Astrocyte (in vitro differentiated cells and primary cell): ENCODE measurements at regions not wholly inside any gene's neighbourhood (a gene's known extent, or its start where the extent isn't known, plus 50 kb on each side); places are given as distances from the start of the nearest gene placed in this dataset.

Source experiments
- DNase-seq: peaks from one replicate; pipeline ENCODE4 v3.0.0-alpha.2; 2010; ENCODE audit warnings: low read depth
- FAIRE-seq: peaks from 2 replicates; lab custom pipeline; 2011; peaks lifted over from hg19 to GRCh38; lab: Jason Lieb, UNC
- H2AFZ ChIP-seq: 2 replicates; pipeline ENCODE4 v1.6.0; 2012; ENCODE audit warnings: low read depth, low read length, inconsistent platforms
- H3K27ac ChIP-seq: 2 replicates; pipeline ENCODE4 v1.5.1; 2011; ENCODE audit warnings: low read depth, low read length, inconsistent platforms
- H3K27me3 ChIP-seq: 2 replicates; pipeline ENCODE4 v1.6.0; 2011; ENCODE audit warnings: low read length, inconsistent platforms; ENCODE audit not compliant: insufficient read depth
- H3K36me3 ChIP-seq: 2 replicates; pipeline ENCODE4 v1.5.1; 2011; ENCODE audit warnings: low read length, inconsistent platforms; ENCODE audit not compliant: insufficient read depth
- H3K4me1 ChIP-seq: 2 replicates; pipeline ENCODE4 v1.5.1; 2011; ENCODE audit warnings: low read length, inconsistent platforms; ENCODE audit not compliant: insufficient read depth
- H3K4me2 ChIP-seq: 2 replicates; pipeline ENCODE4 v1.6.0; 2012; ENCODE audit warnings: low read length, inconsistent platforms
- H3K4me3 ChIP-seq: 2 replicates; pipeline ENCODE4 v1.5.1; 2011; ENCODE audit warnings: low read depth, mild to moderate bottlenecking, low read length, inconsistent platforms; ENCODE audit not compliant: insufficient read depth
- H3K79me2 ChIP-seq: 2 replicates; pipeline ENCODE4 v1.6.0; 2012; ENCODE audit warnings: mild to moderate bottlenecking, low read length, inconsistent platforms; ENCODE audit not compliant: insufficient read depth
- H3K9ac ChIP-seq: 2 replicates; pipeline ENCODE4 v1.6.0; 2012; ENCODE audit warnings: mild to moderate bottlenecking, low read length, inconsistent platforms
- H3K9me3 ChIP-seq: 2 replicates; pipeline ENCODE4 v1.5.1; 2012; ENCODE audit warnings: low read depth, mild to moderate bottlenecking, low read length, inconsistent platforms; ENCODE audit not compliant: insufficient read depth
- H4K20me1 ChIP-seq: 2 replicates; pipeline ENCODE4 v1.6.0; 2012; ENCODE audit warnings: low read length, inconsistent platforms; ENCODE audit not compliant: insufficient read depth
- H3K27ac Mint-ChIP-seq: one replicate; pipeline ENCODE4 v1.8.0; 2021; ENCODE audit warnings: mild to moderate bottlenecking, mixed read lengths; ENCODE audit not compliant: unreplicated experiment
- H3K27me3 Mint-ChIP-seq: one replicate; pipeline ENCODE4 v1.8.0; 2021; ENCODE audit warnings: low read depth, mixed read lengths; ENCODE audit not compliant: unreplicated experiment
- H3K36me3 Mint-ChIP-seq: one replicate; pipeline ENCODE4 v1.8.0; 2021; ENCODE audit warnings: low read depth, mixed read lengths; ENCODE audit not compliant: unreplicated experiment
- H3K4me1 Mint-ChIP-seq: one replicate; pipeline ENCODE4 v1.8.0; 2021; ENCODE audit warnings: low read depth, mixed read lengths; ENCODE audit not compliant: unreplicated experiment
- H3K4me3 Mint-ChIP-seq: one replicate; pipeline ENCODE4 v1.8.0; 2021; ENCODE audit warnings: mild to moderate bottlenecking, moderate library complexity, mixed read lengths; ENCODE audit not compliant: unreplicated experiment
- H3K9me3 Mint-ChIP-seq: one replicate; pipeline ENCODE4 v1.8.0; 2021; ENCODE audit warnings: mild to moderate bottlenecking, mixed read lengths; ENCODE audit not compliant: unreplicated experiment
- EZH2 ChIP-seq: IDR thresholded peaks from 2 replicates; pipeline ENCODE4 v1.6.1; 2012; ENCODE audit warnings: mild to moderate bottlenecking, low read length, inconsistent platforms; ENCODE audit not compliant: insufficient read depth
- TF ChIP-seq, protein P1 (sequence below): IDR thresholded peaks from 2 replicates; pipeline ENCODE4 v1.5.1; 2011; ENCODE audit warnings: low read depth, mild to moderate bottlenecking, inconsistent platforms, low read length, moderate library complexity; ENCODE audit not compliant: insufficient read depth

DNA sequence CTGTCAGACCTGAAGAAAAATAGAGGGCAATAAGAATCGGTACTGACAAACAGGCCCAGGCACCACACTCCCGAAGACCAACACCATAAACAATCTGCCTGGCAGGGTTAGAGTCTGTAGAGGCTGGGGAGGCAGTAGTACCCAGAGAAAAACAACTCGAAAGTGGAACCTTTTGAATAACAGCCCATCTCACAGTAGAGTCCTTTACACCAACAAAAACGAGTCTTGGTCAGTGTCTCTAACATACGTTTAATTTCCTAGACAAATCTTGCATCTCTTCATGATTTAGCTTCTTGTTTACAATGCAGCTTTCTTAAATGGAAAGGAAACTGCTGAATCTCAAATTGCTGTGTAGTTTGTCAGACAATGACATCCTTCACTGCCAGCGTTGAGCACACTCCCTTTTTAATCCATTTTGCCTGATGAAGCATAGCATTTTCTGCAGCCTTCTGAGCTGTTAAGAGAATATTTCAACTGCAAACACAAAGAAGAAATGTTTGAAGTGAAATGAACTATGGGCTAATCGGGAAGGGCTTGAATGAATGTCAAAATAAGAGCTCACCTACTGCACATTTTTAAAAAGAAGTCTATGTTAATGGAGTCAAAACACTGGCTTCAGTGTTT lies 73.1 kb upstream of the DSG1 start:
- Mint-ChIP-seq H3K27me3 (no peaks in the 10 kb centered on the region), H3K36me3 (no peaks in the 10 kb centered on the region), H3K4me1 (peaks cover 55% of the 10 kb centered on the region), H3K27ac (peak overlapping the region; percentile 72), H3K4me3 (no peak overlapping the region), H3K9me3 (no peaks in the 10 kb centered on the region)
- Histone ChIP-seq H3K79me2 (no peaks in the 10 kb centered on the region), H4K20me1 (no peaks in the 10 kb centered on the region), H3K36me3 (no peaks in the 10 kb centered on the region), H3K27ac (peak overlapping the region; percentile 13), H3K9ac (no peak overlapping the region), H3K9me3 (no peaks in the 10 kb centered on the region), H3K4me2 (peak overlapping the region; percentile 40), H2AFZ (peak overlapping the region; percentile 33), H3K4me1 (peaks cover 9% of the 10 kb centered on the region), H3K4me3 (no peak overlapping the region), H3K27me3 (no peaks in the 10 kb centered on the region)
- TF ChIP-seq, protein P1, sequence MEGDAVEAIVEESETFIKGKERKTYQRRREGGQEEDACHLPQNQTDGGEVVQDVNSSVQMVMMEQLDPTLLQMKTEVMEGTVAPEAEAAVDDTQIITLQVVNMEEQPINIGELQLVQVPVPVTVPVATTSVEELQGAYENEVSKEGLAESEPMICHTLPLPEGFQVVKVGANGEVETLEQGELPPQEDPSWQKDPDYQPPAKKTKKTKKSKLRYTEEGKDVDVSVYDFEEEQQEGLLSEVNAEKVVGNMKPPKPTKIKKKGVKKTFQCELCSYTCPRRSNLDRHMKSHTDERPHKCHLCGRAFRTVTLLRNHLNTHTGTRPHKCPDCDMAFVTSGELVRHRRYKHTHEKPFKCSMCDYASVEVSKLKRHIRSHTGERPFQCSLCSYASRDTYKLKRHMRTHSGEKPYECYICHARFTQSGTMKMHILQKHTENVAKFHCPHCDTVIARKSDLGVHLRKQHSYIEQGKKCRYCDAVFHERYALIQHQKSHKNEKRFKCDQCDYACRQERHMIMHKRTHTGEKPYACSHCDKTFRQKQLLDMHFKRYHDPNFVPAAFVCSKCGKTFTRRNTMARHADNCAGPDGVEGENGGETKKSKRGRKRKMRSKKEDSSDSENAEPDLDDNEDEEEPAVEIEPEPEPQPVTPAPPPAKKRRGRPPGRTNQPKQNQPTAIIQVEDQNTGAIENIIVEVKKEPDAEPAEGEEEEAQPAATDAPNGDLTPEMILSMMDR: no peak
- TF ChIP-seq EZH2: no peak
- DNase-seq (peak; percentile 39), FAIRE-seq (no peak)

DNA sequence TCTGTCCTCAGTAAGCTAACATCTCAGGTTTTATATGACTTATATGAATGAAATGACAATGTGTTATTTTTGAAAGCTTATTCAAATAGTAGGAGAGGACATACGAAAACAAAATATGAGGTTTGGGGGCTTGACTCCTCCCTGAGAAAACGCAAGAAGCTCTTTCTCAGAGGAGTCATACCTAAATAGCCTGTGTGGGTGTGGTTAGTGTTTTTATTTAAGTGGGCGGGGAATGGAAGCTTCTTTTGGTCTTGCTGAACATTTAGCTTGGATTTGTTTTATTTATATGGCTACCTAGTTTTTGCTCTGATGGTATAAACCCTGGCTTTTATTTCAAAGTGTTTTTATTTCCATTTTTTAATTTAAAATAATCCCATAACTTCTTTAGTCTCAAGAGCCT lies 72.1 kb upstream of the DSG1 start:
- no peaks in the 10 kb centered on the region for H3K79me2 ChIP-seq
- Mint-ChIP-seq H3K4me3 (peak overlapping the region; percentile 31), H3K4me1 (peaks cover 61% of the 10 kb centered on the region), H3K27ac (peak overlapping the region; percentile 67), H3K27me3 (no peaks in the 10 kb centered on the region), H3K9me3 (no peaks in the 10 kb centered on the region), H3K36me3 (no peaks in the 10 kb centered on the region)
- H3K27ac ChIP-seq: no peak overlapping the region
- H3K9me3 ChIP-seq: no peaks in the 10 kb centered on the region
- H3K9ac ChIP-seq: no peak overlapping the region
- H3K4me3 ChIP-seq: no peak overlapping the region
- no peaks in the 10 kb centered on the region for H3K27me3 ChIP-seq
- TF ChIP-seq, protein P1: no peak
- peaks cover 9% of the 10 kb centered on the region for H3K4me1 ChIP-seq
- DNase-seq (peak; percentile 59), FAIRE-seq (no peak)
- no peak overlapping the region for H2AFZ ChIP-seq
- no peaks in the 10 kb centered on the region for H4K20me1 ChIP-seq
- no peak overlapping the region for H3K4me2 ChIP-seq
- no peaks in the 10 kb centered on the region for H3K36me3 ChIP-seq

DNA sequence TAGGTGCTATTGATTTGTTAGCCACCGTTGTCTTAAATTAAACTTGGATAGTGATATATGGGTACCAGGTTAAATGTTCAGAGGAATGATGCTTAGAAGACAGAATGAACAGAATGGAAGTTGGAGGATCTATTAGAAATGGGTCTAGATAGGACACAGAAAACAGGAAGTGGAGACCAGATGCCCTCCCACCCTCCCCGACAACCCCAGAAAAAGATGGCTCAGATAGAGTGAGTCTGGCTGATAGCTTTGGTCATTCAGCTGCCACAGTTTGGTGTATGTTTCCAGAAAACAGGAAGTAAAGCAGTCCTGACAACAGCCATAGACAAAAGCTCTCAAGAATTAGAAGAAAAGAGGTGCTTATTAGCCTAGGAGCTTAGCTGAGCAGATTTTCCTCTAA lies 71.5 kb upstream of the DSG1 start:
- no peaks in the 10 kb centered on the region for H3K9me3 ChIP-seq
- H3K9me3 Mint-ChIP-seq: no peaks in the 10 kb centered on the region
- H2AFZ ChIP-seq: no peak overlapping the region
- peaks cover 62% of the 10 kb centered on the region for H3K4me1 Mint-ChIP-seq
- H3K27ac ChIP-seq: no peak overlapping the region
- H4K20me1 ChIP-seq: no peaks in the 10 kb centered on the region
- H3K4me3 Mint-ChIP-seq: no peak overlapping the region
- no peak overlapping the region for H3K4me3 ChIP-seq
- TF ChIP-seq EZH2: no peak
- TF ChIP-seq, protein P1: no peak
- FAIRE-seq (no peak), DNase-seq (no peak)
- H3K4me2 ChIP-seq: no peak overlapping the region
- H3K79me2 ChIP-seq: no peaks in the 10 kb centered on the region
- H3K4me1 ChIP-seq: peaks cover 9% of the 10 kb centered on the region
- H3K36me3 Mint-ChIP-seq: no peaks in the 10 kb centered on the region
- H3K27me3 ChIP-seq: no peaks in the 10 kb centered on the region
- H3K9ac ChIP-seq: no peak overlapping the region
- H3K36me3 ChIP-seq: no peaks in the 10 kb centered on the region
- no peak overlapping the region for H3K27ac Mint-ChIP-seq
- no peaks in the 10 kb centered on the region for H3K27me3 Mint-ChIP-seq
